Immature natural killer cell (primary cell): ENCODE measurements at regions not wholly inside any gene's neighbourhood (a gene's known extent, or its start where the extent isn't known, plus 50 kb on each side); places are given as distances from the start of the nearest gene placed in this dataset.
"Not testable (repeated sequence)": the region's sequence is repeated elsewhere in the genome, so short reads cannot be mapped to it uniquely, and the experiment has no call there.

ENCODE experiments used
- DNase-seq, 3 donors: peaks; one replicate each; pipeline ENCODE4 v3.0.0; 2022; ENCODE audit warnings: mixed read lengths in 1 of 3
- H3K27ac Mint-ChIP-seq, 6 donors: one replicate each; pipeline ENCODE4 v1.8.0; 2020; ENCODE audit warnings: mixed read lengths in 6 of 6, mild to moderate bottlenecking in 5 of 6, inconsistent platforms in 4 of 6, moderate library complexity in 3 of 6
- H3K27me3 Mint-ChIP-seq, 3 donors: one replicate each; pipeline ENCODE4 v1.8.0; 2020 to 2021; ENCODE audit warnings: low read depth in 3 of 3, mild to moderate bottlenecking in 3 of 3, mixed read lengths in 3 of 3, moderate library complexity in 3 of 3, inconsistent platforms in 1 of 3
- H3K36me3 Mint-ChIP-seq, 3 donors: one replicate each; pipeline ENCODE4 v1.8.0; 2020; ENCODE audit warnings: mixed read lengths in 3 of 3, inconsistent platforms in 2 of 3, mild to moderate bottlenecking in 2 of 3
- H3K4me1 Mint-ChIP-seq, 2 donors: one replicate each; pipeline ENCODE4 v1.8.0; 2020; ENCODE audit warnings: inconsistent platforms in 2 of 2, mild to moderate bottlenecking in 2 of 2, mixed read lengths in 2 of 2, moderate library complexity in 1 of 2
- H3K4me3 Mint-ChIP-seq, 5 donors: one replicate each; pipeline ENCODE4 v1.8.0; 2020; ENCODE audit warnings: mild to moderate bottlenecking in 5 of 5, mixed read lengths in 5 of 5, inconsistent platforms in 3 of 5, moderate library complexity in 3 of 5
- H3K9me3 Mint-ChIP-seq, 6 donors: one replicate each; pipeline ENCODE4 v1.8.0; 2020; ENCODE audit warnings: mild to moderate bottlenecking in 6 of 6, mixed read lengths in 6 of 6, inconsistent platforms in 4 of 6, moderate library complexity in 3 of 6

DNA sequence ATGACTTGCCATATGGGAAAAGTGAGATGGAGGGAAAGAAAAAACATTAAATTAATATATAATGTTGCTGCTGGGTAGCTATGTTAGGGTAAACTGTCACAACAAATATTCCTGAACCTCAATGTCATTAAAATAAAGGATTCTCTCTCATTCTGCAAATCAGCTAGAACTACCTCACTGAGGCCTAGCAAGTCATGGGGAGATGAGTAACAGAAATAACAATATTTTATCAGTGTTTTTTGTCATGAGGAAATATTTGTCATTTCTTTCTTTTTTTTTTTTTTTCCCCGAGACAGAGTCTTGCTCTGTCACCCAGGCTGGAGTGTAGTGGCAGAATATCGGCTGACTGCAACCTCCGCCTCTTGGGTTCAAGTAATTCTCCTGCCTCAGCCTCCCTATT lies 1282.3 kb upstream of the NRXN1 start:
- no peaks in the 10 kb centered on the region for H3K27me3 Mint-ChIP-seq
- DNase-seq: no peak
- H3K4me3 Mint-ChIP-seq: no peak overlapping the region
- H3K27ac Mint-ChIP-seq: no peak overlapping the region
- no peaks in the 10 kb centered on the region for H3K4me1 Mint-ChIP-seq
- peaks cover 13 to 53% (median 31%) of the 10 kb centered on the region in 6 donors for H3K9me3 Mint-ChIP-seq
- no peaks in the 10 kb centered on the region for H3K36me3 Mint-ChIP-seq

DNA sequence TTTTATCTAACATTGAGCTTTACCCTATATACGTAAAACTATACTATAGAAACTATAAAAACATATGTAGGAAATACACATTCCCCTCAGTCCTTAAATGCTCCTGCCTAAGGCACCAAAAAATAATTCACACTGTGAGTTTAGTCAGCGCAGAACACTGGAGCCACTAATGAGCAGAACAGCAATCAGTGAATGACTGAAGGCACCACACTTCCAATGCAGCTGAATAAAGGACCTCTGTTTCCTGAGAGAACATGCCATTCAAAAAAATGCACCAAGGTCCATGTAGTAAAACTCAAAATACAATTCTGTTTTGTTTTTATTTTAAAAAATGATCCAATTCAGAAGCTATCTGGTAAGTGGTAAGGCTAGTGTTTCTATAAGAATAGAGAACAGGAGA lies 1280.6 kb upstream of the NRXN1 start:
- no peaks in the 10 kb centered on the region for H3K4me1 Mint-ChIP-seq
- peaks cover 19 to 54% (median 31%) of the 10 kb centered on the region in 6 donors for H3K9me3 Mint-ChIP-seq
- H3K4me3 Mint-ChIP-seq: no peak overlapping the region
- no peak overlapping the region for H3K27ac Mint-ChIP-seq
- DNase-seq: no peak
- no peaks in the 10 kb centered on the region for H3K36me3 Mint-ChIP-seq
- no peaks in the 10 kb centered on the region for H3K27me3 Mint-ChIP-seq

DNA sequence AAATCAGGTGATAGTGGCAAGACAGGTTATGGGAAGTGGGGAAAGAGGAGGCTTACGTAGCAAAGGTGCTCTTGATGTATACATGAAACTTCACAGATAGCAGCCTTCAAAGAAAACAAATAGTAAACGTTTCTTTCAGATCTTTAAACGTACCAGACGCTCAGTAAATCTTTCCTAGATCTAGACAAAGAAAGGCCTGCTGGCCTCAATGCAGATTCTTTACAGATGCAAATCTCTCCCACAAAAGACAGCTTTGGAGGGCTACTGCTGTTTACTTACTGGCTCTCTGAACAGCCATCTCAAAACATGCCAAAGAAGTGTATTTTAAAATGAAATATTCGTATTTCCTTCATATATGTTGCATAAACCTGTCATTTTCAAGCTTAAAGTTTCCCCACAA lies 1279.9 kb upstream of the NRXN1 start:
- Mint-ChIP-seq H3K36me3 (no peaks in the 10 kb centered on the region), H3K4me1 (no peaks in the 10 kb centered on the region), H3K27ac (no peak overlapping the region), H3K27me3 (no peaks in the 10 kb centered on the region), H3K9me3 (peaks cover 19 to 54% (median 28%) of the 10 kb centered on the region in 6 donors), H3K4me3 (no peak overlapping the region)
- DNase-seq: no peak

DNA sequence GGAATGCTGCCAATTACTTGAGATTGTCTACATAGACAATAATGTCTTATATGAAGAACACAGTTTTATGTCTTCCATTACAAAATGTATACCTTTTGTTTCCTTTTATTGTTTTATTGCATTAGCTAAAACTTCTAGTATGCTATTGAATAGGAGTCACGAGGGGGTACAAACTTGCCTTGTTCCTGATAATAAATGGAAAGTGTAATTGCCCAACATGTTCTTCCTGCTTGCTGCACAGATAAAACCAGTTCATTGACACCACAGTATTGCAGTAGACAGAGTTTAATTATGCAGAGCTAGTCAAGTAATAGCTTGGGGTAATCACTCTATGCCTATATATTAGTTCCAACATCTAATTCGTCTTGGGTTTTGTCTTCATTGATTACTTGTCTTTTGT lies 1276.2 kb upstream of the NRXN1 start:
- peaks cover 16 to 58% (median 28%) of the 10 kb centered on the region in 6 donors for H3K9me3 Mint-ChIP-seq
- H3K27me3 Mint-ChIP-seq: no peaks in the 10 kb centered on the region
- no peaks in the 10 kb centered on the region for H3K4me1 Mint-ChIP-seq

DNA sequence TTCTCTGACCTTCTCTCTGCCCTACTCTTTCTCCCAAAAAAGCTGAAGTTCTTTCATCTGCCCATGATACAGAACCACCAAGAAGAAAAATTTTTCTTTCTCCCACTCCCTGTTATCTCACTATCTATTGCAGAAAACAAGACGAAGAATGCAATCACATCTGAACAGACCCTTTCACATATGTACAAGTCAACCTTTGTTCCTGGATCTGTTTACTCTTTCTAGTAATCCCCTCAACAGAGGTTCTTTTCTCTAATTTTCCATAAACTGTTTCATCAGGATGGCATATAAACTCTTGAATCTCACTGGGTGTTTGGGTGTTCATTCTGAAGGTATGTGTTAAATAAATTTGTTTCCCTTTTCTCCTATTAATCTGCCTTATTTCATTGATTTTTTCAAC lies 1262.7 kb upstream of the NRXN1 start:
- Mint-ChIP-seq H3K36me3 (no peaks in the 10 kb centered on the region), H3K9me3 (peaks cover 0 to 37% (median 21%) of the 10 kb centered on the region in 6 donors), H3K4me1 (no peaks in the 10 kb centered on the region), H3K4me3 (no peak overlapping the region), H3K27me3 (peaks cover 0 to 3% (median 0%) of the 10 kb centered on the region in 3 donors), H3K27ac (no peak overlapping the region)
- DNase-seq: no peak

More for the DNA sequence above, 1276.2 kb upstream of the NRXN1 start:
- no peak for DNase-seq
- H3K36me3 Mint-ChIP-seq: no peaks in the 10 kb centered on the region
- no peak overlapping the region for H3K4me3 Mint-ChIP-seq
- no peak overlapping the region for H3K27ac Mint-ChIP-seq

DNA sequence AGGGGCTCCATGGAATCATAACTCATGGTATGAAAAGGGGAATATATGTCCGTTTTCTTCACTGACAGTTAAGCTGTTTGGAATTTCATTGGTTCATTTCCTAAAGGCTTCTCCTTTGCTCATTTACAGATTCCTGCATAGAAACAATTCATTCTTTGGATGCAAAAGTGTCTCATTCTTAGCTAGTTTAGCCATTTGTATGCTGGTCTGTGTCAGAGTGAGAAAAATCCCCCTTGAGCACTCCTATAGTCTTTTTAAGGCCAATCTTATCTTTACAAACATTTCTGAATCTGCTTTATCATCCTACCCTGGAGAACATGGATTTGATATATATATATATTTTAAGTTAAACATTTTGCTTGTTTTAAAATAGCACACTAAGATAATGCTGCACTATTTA lies 1260.9 kb upstream of the NRXN1 start:
- Mint-ChIP-seq H3K4me3 (no peak overlapping the region), H3K4me1 (no peaks in the 10 kb centered on the region), H3K9me3 (peaks cover 0 to 36% (median 20%) of the 10 kb centered on the region in 6 donors), H3K27ac (no peak overlapping the region), H3K27me3 (peaks cover 0 to 3% (median 0%) of the 10 kb centered on the region in 3 donors), H3K36me3 (no peaks in the 10 kb centered on the region)
- DNase-seq: no peak

DNA sequence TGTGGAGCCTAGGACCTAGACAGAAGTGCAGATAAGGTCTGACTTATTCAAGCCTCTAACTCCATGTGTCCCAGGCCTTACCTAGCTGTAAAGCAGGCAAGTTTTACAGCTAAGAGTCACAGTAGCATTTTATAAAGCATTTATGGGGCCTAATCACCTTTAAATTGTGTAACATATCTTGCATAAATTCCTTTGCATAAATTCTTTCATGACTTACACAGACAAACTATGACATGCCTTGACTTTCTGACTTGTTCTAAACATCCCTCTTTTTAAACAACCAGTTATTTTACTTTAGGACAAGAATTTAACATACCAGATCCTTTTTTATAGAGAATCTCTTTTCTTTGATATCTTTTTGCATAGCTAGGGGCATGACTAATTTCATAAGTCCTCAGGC lies 1257.8 kb upstream of the NRXN1 start:
- no peaks in the 10 kb centered on the region for H3K4me1 Mint-ChIP-seq
- DNase-seq: no peak
- peaks cover 0 to 3% (median 0%) of the 10 kb centered on the region in 3 donors for H3K27me3 Mint-ChIP-seq
- no peaks in the 10 kb centered on the region for H3K36me3 Mint-ChIP-seq
- H3K4me3 Mint-ChIP-seq: no peak overlapping the region
- no peak overlapping the region for H3K27ac Mint-ChIP-seq
- peaks cover 6 to 46% (median 24%) of the 10 kb centered on the region in 6 donors for H3K9me3 Mint-ChIP-seq

DNA sequence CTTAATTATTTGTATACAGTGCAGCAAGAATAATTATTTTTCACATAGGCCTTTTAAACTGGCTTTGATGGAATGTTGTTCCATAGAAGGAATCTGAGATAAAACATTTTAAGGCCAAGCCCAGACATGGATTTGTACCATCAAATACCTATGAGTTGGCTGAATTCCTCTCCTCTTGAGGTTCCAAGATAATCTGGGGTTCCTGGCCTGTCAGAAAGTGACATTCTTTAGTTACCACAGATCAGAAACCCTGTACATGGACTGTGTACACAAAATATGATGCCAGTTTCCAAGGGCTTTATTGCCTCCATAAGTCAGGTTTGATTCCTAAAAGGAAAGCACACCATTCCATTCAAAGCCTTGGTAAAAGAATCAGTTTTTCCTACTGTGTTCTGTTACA lies 1256.7 kb upstream of the NRXN1 start:
- no peak for DNase-seq
- Mint-ChIP-seq H3K9me3 (peaks cover 7 to 49% (median 25%) of the 10 kb centered on the region in 6 donors), H3K27ac (no peak overlapping the region), H3K36me3 (peaks cover 0 to 1% (median 0%) of the 10 kb centered on the region in 3 donors), H3K4me3 (no peak overlapping the region), H3K27me3 (peaks cover 0 to 3% (median 0%) of the 10 kb centered on the region in 3 donors), H3K4me1 (no peaks in the 10 kb centered on the region)

DNA sequence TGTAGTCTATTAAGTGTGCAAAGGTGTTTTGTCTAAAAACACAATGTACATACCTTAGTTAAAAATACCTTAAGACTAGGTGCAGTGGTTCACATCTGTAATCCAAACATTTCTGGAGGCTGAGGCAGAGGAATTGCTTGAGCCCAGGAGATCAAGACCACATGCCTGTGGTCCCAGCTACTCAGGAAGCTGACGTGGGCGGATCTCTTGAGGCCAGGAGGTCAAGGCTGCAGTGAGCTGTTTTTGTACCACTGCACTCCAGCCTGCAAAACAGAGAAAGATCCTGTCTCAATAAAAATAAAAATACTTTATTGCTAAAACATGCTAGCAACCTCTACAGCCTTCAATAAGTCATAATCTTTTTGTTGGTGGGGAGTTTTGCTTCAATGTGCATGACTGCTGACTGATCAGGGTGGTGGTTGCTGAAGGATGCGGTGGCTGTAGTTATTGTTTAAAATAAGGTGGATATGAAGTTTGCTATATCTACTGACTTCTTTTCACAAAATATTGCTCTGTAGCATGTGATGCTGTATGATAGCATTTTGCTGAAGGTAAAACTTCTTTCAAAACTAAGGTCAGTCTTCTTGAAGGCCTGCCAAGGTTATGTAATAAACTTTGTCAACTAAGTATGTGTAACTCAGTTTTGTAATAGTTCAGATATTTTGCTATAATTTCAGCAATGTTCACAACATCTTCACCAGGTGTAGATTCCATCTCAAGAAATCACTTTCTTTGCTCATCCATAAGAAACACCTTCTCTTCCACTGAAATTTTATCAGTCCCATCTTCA lies 1238.0 kb upstream of the NRXN1 start:
- no peaks in the 10 kb centered on the region for H3K36me3 Mint-ChIP-seq

DNA sequence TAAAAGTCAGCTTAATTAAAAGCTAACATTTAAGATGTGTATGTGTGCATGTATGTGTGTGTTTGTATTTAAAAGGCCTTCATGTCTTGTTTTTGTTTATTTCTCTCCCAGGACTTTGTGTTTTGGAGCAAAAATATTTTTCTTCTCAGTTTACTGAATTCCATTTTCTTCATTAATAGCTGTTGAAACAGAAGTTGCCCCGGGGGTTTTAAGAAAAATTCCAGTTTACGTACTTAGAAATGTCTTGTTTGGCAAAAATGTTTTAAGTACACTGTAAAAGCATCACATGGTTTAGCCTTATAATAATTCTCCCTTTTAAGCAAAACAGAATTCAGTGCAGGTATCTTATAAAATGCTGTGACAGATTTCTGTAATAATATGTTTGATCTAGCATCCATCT lies 1233.0 kb upstream of the NRXN1 start:
- no peak for DNase-seq
- Mint-ChIP-seq H3K9me3 (peaks cover 11 to 57% (median 26%) of the 10 kb centered on the region in 6 donors), H3K4me1 (no peaks in the 10 kb centered on the region), H3K27me3 (no peaks in the 10 kb centered on the region), H3K36me3 (no peaks in the 10 kb centered on the region), H3K27ac (no peak overlapping the region), H3K4me3 (no peak overlapping the region)

More for the DNA sequence above, 1238.0 kb upstream of the NRXN1 start:
- Mint-ChIP-seq H3K4me3 (no peak overlapping the region), H3K27ac (no peak overlapping the region), H3K9me3 (peaks cover 14 to 47% (median 30%) of the 10 kb centered on the region in 6 donors), H3K27me3 (peaks cover 0 to 2% (median 1%) of the 10 kb centered on the region in 3 donors), H3K4me1 (no peaks in the 10 kb centered on the region)
- DNase-seq: no peak

DNA sequence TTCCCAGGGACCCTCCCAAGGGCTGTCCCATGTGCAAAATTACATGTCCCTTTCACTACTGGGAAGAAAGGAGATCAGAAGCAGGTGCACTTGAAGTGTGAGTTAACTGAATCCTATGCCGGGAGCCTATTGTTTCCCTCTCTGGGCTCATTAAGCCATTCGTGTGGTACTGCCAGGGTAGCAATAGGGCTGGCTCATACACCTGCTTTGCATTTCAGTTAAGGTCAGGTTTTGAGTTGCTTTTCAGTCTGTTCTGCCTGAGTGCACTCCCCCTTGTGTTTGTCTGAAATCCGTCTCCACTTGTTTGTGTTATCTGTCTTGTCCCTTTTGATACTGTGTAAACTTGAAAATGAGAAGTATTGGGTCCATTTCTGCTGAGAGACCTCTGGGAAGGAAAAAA lies 1232.6 kb upstream of the NRXN1 start:
- no peaks in the 10 kb centered on the region for H3K36me3 Mint-ChIP-seq
- no peak overlapping the region for H3K4me3 Mint-ChIP-seq
- peaks cover 12 to 52% (median 27%) of the 10 kb centered on the region in 6 donors for H3K9me3 Mint-ChIP-seq
- DNase-seq: no peak
- no peaks in the 10 kb centered on the region for H3K27me3 Mint-ChIP-seq
- no peak overlapping the region for H3K27ac Mint-ChIP-seq
- H3K4me1 Mint-ChIP-seq: no peaks in the 10 kb centered on the region

DNA sequence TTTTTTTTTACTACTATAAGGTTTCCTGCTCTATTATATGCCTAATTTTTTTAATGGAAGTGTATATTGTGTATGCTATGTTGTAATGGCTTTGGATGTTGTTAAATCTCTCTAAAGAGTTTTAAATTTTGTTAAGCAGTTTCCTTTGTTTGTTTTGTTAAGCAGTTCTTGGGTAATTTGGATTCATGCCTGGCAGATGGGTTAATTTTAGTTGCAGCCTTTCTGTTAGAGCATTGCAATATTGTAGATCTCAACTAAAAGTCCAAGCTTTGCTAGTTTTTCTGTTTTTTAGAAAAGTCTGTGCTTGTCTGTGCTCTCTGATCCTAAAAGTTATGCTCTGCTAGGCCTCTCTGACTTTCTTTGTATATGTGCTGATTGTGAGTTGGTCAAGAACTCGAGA lies 1229.0 kb upstream of the NRXN1 start:
- no peaks in the 10 kb centered on the region for H3K4me1 Mint-ChIP-seq
- no peak overlapping the region for H3K27ac Mint-ChIP-seq
- peaks cover 16 to 49% (median 23%) of the 10 kb centered on the region in 6 donors for H3K9me3 Mint-ChIP-seq
- no peaks in the 10 kb centered on the region for H3K27me3 Mint-ChIP-seq
- no peak for DNase-seq
- no peak overlapping the region for H3K4me3 Mint-ChIP-seq
- no peaks in the 10 kb centered on the region for H3K36me3 Mint-ChIP-seq

DNA sequence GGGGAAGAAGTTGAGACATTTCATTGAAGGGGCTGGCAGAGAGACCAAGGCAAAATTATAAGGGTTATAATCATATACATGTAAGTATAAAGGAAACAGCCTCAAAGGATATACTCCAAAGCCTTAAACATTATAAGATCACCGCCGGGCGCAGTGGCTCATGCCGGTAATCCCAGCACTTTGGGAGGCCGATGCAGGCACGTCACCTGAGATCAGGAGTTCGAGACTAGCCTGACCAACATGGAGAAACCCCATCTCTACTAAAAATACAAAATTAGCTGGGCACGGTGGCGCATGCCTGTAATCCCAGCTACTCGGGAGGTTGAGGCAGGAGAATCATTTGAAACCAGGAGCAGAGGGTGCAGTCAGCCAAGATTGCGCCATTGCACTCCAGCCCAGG lies 1227.0 kb upstream of the NRXN1 start:
- not testable (repeated sequence) for H3K4me3 Mint-ChIP-seq, H3K27me3 Mint-ChIP-seq, H3K27ac Mint-ChIP-seq, H3K4me1 Mint-ChIP-seq, H3K36me3 Mint-ChIP-seq, DNase-seq
- H3K9me3 Mint-ChIP-seq: peaks cover 13 to 52% (median 28%) of the 10 kb centered on the region in 6 donors

DNA sequence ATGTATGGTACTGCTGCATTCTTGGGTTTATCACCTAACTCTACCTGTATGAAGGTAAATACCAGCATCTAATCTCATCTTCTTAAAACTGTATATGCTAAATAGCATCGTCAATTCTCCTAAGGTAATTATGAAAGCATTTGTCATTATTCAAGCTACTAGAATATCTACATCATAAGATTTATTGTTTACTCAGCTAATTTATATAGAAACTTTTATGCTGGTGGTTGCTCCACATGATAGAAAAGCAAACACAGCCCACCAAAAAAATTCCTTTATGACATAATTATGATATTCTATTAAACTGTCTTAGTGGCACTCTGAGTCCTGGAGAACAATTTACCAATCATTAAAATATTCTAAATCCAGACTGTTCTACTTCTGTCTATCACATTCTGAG lies 1226.1 kb upstream of the NRXN1 start:
- Mint-ChIP-seq H3K9me3 (peaks cover 8 to 46% (median 29%) of the 10 kb centered on the region in 6 donors), H3K4me3 (no peak overlapping the region), H3K4me1 (no peaks in the 10 kb centered on the region), H3K36me3 (no peaks in the 10 kb centered on the region), H3K27ac (no peak overlapping the region), H3K27me3 (no peaks in the 10 kb centered on the region)
- DNase-seq: no peak
